Panc1 (cell line): ENCODE measurements at regions not wholly inside any gene's neighbourhood (a gene's known extent, or its start where the extent isn't known, plus 50 kb on each side); places are given as distances from the start of the nearest gene placed in this dataset.

Experiments
- CTCF ChIP-seq: fragments of 450-650 bp; IDR thresholded peaks from 2 replicates; pipeline ENCODE4 v1.5.1; 2017; ENCODE audit warnings: mild to moderate bottlenecking
- POLR2AphosphoS5 ChIP-seq: IDR thresholded peaks from 2 replicates; pipeline ENCODE4 v1.6.1; 2012; ENCODE audit warnings: mild to moderate bottlenecking, low read depth, low read length, moderate library complexity
- SIN3A ChIP-seq: IDR thresholded peaks from 2 replicates; pipeline ENCODE4 v1.6.1; 2012; ENCODE audit warnings: low read depth, mild to moderate bottlenecking, low read length, moderate library complexity, borderline replicate concordance; ENCODE audit not compliant: insufficient read depth

GRCh38 chr10:36416513-36416912 is 708.9 kb upstream of the ANKRD30A start:
- TF ChIP-seq CTCF = no peak
- no peak for TF ChIP-seq SIN3A
- TF ChIP-seq POLR2AphosphoS5 = no peak
